Ascending aorta (tissue), 2 donors: ENCODE measurements at regions not wholly inside any gene's neighbourhood (a gene's known extent, or its start where the extent isn't known, plus 50 kb on each side); places are given as distances from the start of the nearest gene placed in this dataset.

Source experiments
- DNase-seq, 2 donors: peaks; one replicate each; pipeline ENCODE4 v3.0.0-alpha.2; 2019; ENCODE audit warnings: low spot score in 2 of 2
- H3K27ac ChIP-seq, 2 donors: fragments of 200-600 bp; sonication (generic); one replicate each; pipeline ENCODE4 v1.5.1; 2016 to 2017; ENCODE audit warnings: mild to moderate bottlenecking in 1 of 2
- H3K27me3 ChIP-seq: fragments of 200-600 bp; sonication (generic); one replicate; pipeline ENCODE4 v1.5.1; 2017
- H3K36me3 ChIP-seq, 2 donors: fragments of 200-600 bp; sonication (generic); one replicate each; pipeline ENCODE4 v1.5.1; 2016
- H3K4me1 ChIP-seq, 2 donors: fragments of 200-600 bp; sonication (generic); one replicate each; pipeline ENCODE4 v1.5.1; 2016 to 2017; ENCODE audit warnings: mild to moderate bottlenecking in 1 of 2
- H3K4me3 ChIP-seq, 2 donors: fragments of 200-600 bp; sonication (generic); one replicate each; pipeline ENCODE4 v1.5.1; 2016 to 2017; ENCODE audit warnings: mild to moderate bottlenecking in 1 of 2
- H3K9me3 ChIP-seq, 2 donors: fragments of 200-600 bp; sonication (generic); one replicate each; pipeline ENCODE4 v1.5.1; 2016
- intact Hi-C: fragments of 100-400 bp; cut with DNase I; formaldehyde crosslinking; loops from one replicate; pipeline ENCODE4 v1.15.1; 2023
- TF ChIP-seq, protein P1 (sequence below), 3 experiments: fragments of 200-600 bp in 2 of 3; fragments of 450-650 bp in 1 of 3; sonication (generic) in 2 of 3; IDR thresholded peaks; one replicate each; pipeline ENCODE4 v1.5.1; 2016 to 2019; ENCODE audit warnings: antibody characterized with exemption in 3 of 3, mild to moderate bottlenecking in 1 of 3, moderate library complexity in 1 of 3

DNA sequence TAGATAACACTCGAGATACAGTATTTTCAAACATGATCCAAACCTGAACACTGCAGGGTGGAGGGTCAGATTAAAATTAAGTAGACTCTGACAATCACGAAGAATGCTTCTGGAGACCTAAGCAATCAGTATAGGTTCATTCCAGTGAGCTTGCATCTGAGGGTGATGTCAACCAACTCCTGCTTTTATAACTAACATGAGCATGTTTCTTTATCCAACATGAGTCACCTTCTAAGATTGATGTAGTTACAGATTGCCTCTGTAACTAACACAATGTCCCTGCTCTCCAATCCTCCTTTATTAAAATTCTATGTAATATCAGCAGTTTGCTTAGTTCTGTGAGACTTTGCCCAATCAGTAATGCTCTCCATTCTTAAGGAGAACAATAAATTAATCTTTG, 225.7 kb downstream of the ARL6IP6 start:
- no peaks in the 10 kb centered on the region for H3K36me3 ChIP-seq
- no peak overlapping the region for H3K4me3 ChIP-seq
- TF ChIP-seq, protein P1, sequence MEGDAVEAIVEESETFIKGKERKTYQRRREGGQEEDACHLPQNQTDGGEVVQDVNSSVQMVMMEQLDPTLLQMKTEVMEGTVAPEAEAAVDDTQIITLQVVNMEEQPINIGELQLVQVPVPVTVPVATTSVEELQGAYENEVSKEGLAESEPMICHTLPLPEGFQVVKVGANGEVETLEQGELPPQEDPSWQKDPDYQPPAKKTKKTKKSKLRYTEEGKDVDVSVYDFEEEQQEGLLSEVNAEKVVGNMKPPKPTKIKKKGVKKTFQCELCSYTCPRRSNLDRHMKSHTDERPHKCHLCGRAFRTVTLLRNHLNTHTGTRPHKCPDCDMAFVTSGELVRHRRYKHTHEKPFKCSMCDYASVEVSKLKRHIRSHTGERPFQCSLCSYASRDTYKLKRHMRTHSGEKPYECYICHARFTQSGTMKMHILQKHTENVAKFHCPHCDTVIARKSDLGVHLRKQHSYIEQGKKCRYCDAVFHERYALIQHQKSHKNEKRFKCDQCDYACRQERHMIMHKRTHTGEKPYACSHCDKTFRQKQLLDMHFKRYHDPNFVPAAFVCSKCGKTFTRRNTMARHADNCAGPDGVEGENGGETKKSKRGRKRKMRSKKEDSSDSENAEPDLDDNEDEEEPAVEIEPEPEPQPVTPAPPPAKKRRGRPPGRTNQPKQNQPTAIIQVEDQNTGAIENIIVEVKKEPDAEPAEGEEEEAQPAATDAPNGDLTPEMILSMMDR (IDR thresholded peaks at IDR 0.05), result no peak
- no peaks in the 10 kb centered on the region for H3K27me3 ChIP-seq
- H3K27ac ChIP-seq, result no peak overlapping the region
- no peaks in the 10 kb centered on the region for H3K4me1 ChIP-seq
- peaks cover 0 to 4% of the 10 kb centered on the region in 2 donors for H3K9me3 ChIP-seq
- no peak for DNase-seq
- intact Hi-C loops, result no loop called here

DNA sequence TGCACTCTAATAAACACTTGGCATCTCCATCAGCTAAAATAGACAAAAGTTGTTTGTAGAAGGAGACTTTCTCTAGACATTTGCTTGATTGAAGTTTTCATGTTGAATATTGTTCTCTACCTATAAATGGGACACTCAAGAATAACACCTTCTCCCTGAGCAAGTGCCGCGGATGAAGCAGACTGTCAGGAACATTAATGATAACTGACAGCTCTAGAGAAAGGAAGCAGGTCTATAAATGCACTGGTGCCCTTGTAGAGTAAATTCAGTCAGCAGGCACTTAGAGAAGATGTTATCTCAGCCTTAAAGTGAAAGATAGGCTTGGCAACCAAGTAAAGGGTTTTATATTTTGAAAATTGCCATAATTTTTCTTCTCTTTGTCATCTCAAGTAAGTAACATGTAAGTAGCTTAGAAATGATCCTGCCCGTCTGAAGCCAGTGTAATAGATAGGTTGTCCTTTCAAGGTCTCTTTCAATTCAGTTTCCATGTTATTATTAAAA, 224.6 kb downstream of the ARL6IP6 start:
- TF ChIP-seq, protein P1 (IDR thresholded peaks at IDR 0.05), result no peak
- Histone ChIP-seq H3K4me3 (no peak overlapping the region), H3K4me1 (no peaks in the 10 kb centered on the region), H3K36me3 (no peaks in the 10 kb centered on the region), H3K27me3 (no peaks in the 10 kb centered on the region), H3K9me3 (peaks cover 0 to 4% of the 10 kb centered on the region in 2 donors), H3K27ac (no peak overlapping the region)
- intact Hi-C loops, result no loop called here
- no peak for DNase-seq

DNA sequence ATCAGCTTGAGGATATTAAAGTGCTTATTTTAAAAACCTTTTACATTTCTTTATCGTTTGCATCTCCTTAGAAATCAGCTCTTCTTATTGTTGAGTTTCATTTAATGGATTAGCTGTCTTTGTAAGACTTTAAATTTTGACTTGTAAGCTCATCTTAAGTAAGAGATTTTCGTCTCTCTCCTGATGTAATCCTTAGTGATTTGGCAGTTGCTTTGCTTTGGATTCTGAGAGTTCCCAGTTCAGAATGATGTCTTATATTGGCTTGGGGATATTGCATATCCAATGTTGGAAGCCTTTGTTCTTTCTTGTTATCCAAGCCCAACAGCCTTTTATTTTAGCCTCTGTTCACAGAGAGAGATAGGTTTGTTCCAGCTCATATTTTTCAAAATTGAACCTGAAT, 212.1 kb downstream of the ARL6IP6 start:
- DNase-seq, result no peak
- Histone ChIP-seq H3K36me3 (no peaks in the 10 kb centered on the region), H3K4me3 (no peak overlapping the region), H3K27me3 (no peaks in the 10 kb centered on the region), H3K27ac (no peak overlapping the region), H3K9me3 (no peaks in the 10 kb centered on the region), H3K4me1 (no peaks in the 10 kb centered on the region)
- intact Hi-C loops, result no loop called here
- TF ChIP-seq, protein P1 (IDR thresholded peaks at IDR 0.05), result no peak

DNA sequence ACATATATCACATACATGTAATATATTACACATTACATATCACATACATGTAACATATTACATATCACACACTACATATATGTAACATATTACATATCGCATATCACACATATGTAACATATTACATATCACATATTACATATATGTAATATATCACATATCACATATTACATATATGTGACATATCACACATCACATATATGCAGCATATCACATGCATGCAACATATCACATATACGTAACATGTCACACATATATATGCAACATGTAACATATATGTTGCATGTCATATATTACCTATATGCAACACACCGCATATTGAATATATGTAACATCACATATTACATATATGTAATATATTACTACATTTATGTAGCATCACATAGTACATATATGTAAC, 211.2 kb downstream of the ARL6IP6 start:
- no peaks in the 10 kb centered on the region for H3K9me3 ChIP-seq
- H3K27ac ChIP-seq, result no peak overlapping the region
- no peak for DNase-seq
- TF ChIP-seq, protein P1 (IDR thresholded peaks at IDR 0.05), result no peak
- no peaks in the 10 kb centered on the region for H3K4me1 ChIP-seq
- no peaks in the 10 kb centered on the region for H3K27me3 ChIP-seq
- H3K36me3 ChIP-seq, result no peaks in the 10 kb centered on the region
- H3K4me3 ChIP-seq, result no peak overlapping the region
- intact Hi-C loops, result no loop called here

DNA sequence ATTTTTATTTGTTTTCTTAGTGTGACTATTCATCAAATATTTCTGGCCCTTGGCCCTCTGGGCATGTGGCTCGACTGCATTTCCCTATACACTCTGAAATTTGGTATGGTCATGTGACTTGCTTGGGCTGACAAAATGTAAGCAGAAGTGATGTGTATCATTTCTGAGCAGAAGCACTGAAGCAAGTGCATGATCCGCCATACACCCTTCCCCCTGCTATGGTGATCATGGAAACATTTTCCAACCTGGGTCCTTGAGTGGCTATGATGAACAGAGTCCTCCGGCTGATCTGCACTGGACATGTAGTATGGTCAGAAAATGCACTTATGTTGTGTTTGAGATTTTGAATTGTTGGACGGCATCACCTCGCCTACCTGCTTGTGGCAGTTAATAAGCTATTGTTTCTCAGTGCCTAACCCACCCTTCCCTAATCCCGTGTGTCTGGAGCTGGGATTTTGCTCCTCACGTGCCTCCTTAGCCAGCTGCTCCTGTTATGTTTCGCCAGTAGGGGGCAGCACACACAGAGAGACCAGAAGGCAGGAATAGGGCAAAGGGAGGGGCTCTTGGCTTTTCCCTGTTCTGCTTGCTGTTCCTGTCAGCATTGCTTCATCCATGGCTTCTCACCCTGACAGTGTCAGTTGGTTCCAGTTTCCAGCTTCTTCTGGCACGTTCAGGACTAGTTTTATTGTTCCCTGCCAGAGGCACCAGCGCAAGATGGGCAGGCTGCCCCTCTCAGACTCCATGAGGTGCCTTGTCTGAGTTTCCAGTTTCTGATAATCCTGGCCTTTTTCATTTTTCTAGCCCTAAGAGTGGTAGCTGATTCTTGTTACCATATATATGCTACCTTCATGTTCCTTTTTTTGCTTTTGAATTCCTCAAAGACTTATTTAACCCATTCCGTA, 207.4 kb downstream of the ARL6IP6 start:
- DNase-seq, result no peak
- Histone ChIP-seq H3K4me3 (no peak overlapping the region), H3K36me3 (no peaks in the 10 kb centered on the region), H3K27ac (no peak overlapping the region), H3K27me3 (no peaks in the 10 kb centered on the region), H3K4me1 (no peaks in the 10 kb centered on the region), H3K9me3 (no peaks in the 10 kb centered on the region)
- intact Hi-C loops, result no loop called here
- TF ChIP-seq, protein P1 (IDR thresholded peaks at IDR 0.05), result peak in 2 of 3 experiments; percentile 14 to 32
